ENCODE measurements at regions not wholly inside any gene's neighbourhood (a gene's known extent, or its start where the extent isn't known, plus 50 kb on each side); places are given as distances from the start of the nearest gene placed in this dataset.

- no peak for TF ChIP-seq ZNF274 (IDR thresholded peaks at IDR 0.05; ENCODE audit: low read depth, low read length)
- TF ChIP-seq YY1 (IDR thresholded peaks at IDR 0.05; ENCODE audit: insufficient read depth, insufficient read length), result no peak
- TF ChIP-seq SUZ12 (IDR thresholded peaks at IDR 0.05; ENCODE audit: extremely low read depth, insufficient read depth, insufficient read length), result no peak
Observed at GRCh38 chr18:41737218-41737617, 217.8 kb upstream of the PIK3C3 start.

Measured in NT2/D1 (cell line).